GM18867 (cell line): ENCODE measurements at regions not wholly inside any gene's neighbourhood (a gene's known extent, or its start where the extent isn't known, plus 50 kb on each side); places are given as distances from the start of the nearest gene placed in this dataset.
"Not testable (repeated sequence)": the region's sequence is repeated elsewhere in the genome, so short reads cannot be mapped to it uniquely, and the experiment has no call there.

Experiments used
- ATAC-seq: cut with Tn5 transposase; IDR thresholded peaks from one replicate; pipeline ENCODE4 v1.9.1; 2021; ENCODE audit warnings: mild to moderate bottlenecking, moderate library complexity; ENCODE audit not compliant: unreplicated experiment

- no peak for ATAC-seq
These were observed 138.6 kb upstream of the ARHGAP20 start for GRCh38 chr11:110850846-110851245.

GRCh38 chr11:110843053-110843452 is 130.8 kb upstream of the ARHGAP20 start:
- ATAC-seq: not testable (repeated sequence)

- ATAC-seq: no peak
These were observed 126.6 kb upstream of the ARHGAP20 start for GRCh38 chr11:110838808-110839207.

GRCh38 chr11:110837603-110838002 is 125.4 kb upstream of the ARHGAP20 start:
- no peak for ATAC-seq

- ATAC-seq: no peak
These were observed 122.9 kb upstream of the ARHGAP20 start for GRCh38 chr11:110835106-110835505.

- ATAC-seq: no peak
These were observed 120.8 kb upstream of the ARHGAP20 start for GRCh38 chr11:110833033-110833484.

- ATAC-seq: no peak
These were observed 120.3 kb upstream of the ARHGAP20 start for GRCh38 chr11:110832539-110832938.

- no peak for ATAC-seq
These were observed 119.8 kb upstream of the ARHGAP20 start for GRCh38 chr11:110832080-110832479.

- no peak for ATAC-seq
These were observed 118.5 kb upstream of the ARHGAP20 start for GRCh38 chr11:110830747-110831146.

GRCh38 chr11:110830344-110830743 is 118.1 kb upstream of the ARHGAP20 start:
- no peak for ATAC-seq

GRCh38 chr11:110829873-110830272 is 117.6 kb upstream of the ARHGAP20 start:
- no peak for ATAC-seq

GRCh38 chr11:110828086-110828485 is 115.8 kb upstream of the ARHGAP20 start:
- no peak for ATAC-seq

GRCh38 chr11:110827276-110827675 is 115.0 kb upstream of the ARHGAP20 start:
- no peak for ATAC-seq

- ATAC-seq: no peak
These were observed 112.8 kb upstream of the ARHGAP20 start for GRCh38 chr11:110824912-110825620.

GRCh38 chr11:110818032-110818687 is 105.9 kb upstream of the ARHGAP20 start:
- no peak for ATAC-seq

GRCh38 chr11:110812086-110812733 is 100.0 kb upstream of the ARHGAP20 start:
- ATAC-seq: no peak

GRCh38 chr11:110809417-110810199 is 97.4 kb upstream of the ARHGAP20 start:
- ATAC-seq: no peak

- no peak for ATAC-seq
These were observed 96.0 kb upstream of the ARHGAP20 start for GRCh38 chr11:110808248-110808647.

- ATAC-seq: no peak
These were observed 95.6 kb upstream of the ARHGAP20 start for GRCh38 chr11:110807801-110808200.

- ATAC-seq: no peak
These were observed 93.5 kb upstream of the ARHGAP20 start for GRCh38 chr11:110805756-110806155.

GRCh38 chr11:110802162-110802561 is 89.9 kb upstream of the ARHGAP20 start:
- no peak for ATAC-seq
